ENCODE measurements at regions not wholly inside any gene's neighbourhood (a gene's known extent, or its start where the extent isn't known, plus 50 kb on each side); places are given as distances from the start of the nearest gene placed in this dataset.

DNA sequence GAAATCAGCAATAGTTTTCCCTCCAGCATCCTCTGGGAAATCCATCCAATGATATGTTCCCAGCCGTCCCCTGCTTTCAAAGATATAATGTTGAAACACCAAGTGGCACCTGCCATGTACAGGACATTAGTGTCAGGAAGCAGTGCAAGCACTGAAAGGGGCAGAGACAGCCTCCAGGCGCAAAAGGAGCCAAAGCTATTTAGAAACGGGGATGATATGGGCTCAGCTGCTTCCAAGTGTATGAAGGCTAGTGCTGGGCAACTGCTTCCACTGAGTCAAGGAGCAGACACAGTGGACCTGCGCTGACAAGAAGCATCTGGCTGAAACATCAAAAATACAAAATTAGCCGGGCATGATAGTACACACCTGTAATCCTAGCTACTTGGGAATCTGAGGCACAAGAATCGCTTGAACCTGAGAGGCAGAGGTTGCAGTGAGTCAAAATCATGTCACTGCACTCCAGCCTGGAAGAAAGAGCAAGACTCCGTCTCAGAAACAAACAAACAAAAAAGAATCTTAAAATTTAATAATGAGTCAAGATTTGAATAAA, 119.7 kb downstream of the AQP9 start:
- TF ChIP-seq POLR2A (IDR thresholded peaks at IDR 0.05), result no peak
- TF ChIP-seq, protein P1, sequence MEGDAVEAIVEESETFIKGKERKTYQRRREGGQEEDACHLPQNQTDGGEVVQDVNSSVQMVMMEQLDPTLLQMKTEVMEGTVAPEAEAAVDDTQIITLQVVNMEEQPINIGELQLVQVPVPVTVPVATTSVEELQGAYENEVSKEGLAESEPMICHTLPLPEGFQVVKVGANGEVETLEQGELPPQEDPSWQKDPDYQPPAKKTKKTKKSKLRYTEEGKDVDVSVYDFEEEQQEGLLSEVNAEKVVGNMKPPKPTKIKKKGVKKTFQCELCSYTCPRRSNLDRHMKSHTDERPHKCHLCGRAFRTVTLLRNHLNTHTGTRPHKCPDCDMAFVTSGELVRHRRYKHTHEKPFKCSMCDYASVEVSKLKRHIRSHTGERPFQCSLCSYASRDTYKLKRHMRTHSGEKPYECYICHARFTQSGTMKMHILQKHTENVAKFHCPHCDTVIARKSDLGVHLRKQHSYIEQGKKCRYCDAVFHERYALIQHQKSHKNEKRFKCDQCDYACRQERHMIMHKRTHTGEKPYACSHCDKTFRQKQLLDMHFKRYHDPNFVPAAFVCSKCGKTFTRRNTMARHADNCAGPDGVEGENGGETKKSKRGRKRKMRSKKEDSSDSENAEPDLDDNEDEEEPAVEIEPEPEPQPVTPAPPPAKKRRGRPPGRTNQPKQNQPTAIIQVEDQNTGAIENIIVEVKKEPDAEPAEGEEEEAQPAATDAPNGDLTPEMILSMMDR (IDR thresholded peaks at IDR 0.05), result no peak

Data from breast epithelium (tissue), 3 donors.